Bronchial epithelial cell (primary cell): ENCODE measurements at regions not wholly inside any gene's neighbourhood (a gene's known extent, or its start where the extent isn't known, plus 50 kb on each side); places are given as distances from the start of the nearest gene placed in this dataset.

ENCODE experiments used
- DNase-seq: peaks from one replicate; pipeline ENCODE4 v3.0.0-alpha.2; 2010; ENCODE audit warnings: low read depth
- FAIRE-seq: peaks from 2 replicates; lab custom pipeline; 2011; peaks lifted over from hg19 to GRCh38; lab: Jason Lieb, UNC
- H3K27me3 ChIP-seq: 2 replicates; pipeline ENCODE4 v1.5.1; 2011; ENCODE audit warnings: low read length; ENCODE audit not compliant: control insufficient read depth, insufficient read depth
- H3K36me3 ChIP-seq: 2 replicates; pipeline ENCODE4 v1.5.1; 2011; ENCODE audit warnings: low read length; ENCODE audit not compliant: control insufficient read depth, insufficient read depth
- H3K4me3 ChIP-seq: 2 replicates; pipeline ENCODE4 v1.5.1; 2011; ENCODE audit warnings: mild to moderate bottlenecking, low read depth, low read length, control low read depth
- TF ChIP-seq, protein P1 (sequence below): IDR thresholded peaks from 2 replicates; pipeline ENCODE4 v1.5.1; 2011; ENCODE audit warnings: mild to moderate bottlenecking, moderate library complexity, low read length, control low read depth, inconsistent platforms; ENCODE audit not compliant: insufficient read depth, severe bottlenecking

DNA sequence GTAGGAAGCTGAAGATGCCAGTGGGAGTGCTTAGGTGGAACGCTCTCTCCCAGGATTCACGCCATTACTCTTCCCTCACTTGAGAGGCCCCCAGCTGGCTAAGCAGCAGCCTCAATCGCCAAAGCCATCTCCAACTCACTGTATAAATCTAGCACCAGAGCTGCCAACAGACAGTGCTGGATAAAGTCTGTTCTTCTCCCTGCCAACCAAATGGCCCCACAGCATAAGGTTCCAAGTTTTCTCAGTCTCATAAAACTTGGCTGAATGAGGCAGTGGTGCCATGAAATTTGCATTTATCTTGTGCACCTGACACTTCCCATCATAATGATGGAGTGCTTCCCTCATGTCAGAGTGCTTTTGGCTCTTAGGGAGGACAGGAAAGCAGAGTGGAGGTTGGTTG, 428.2 kb upstream of the ETAA1 start:
- Histone ChIP-seq H3K36me3 (no peaks in the 10 kb centered on the region), H3K27me3 (no peaks in the 10 kb centered on the region), H3K4me3 (no peak overlapping the region)
- DNase-seq (no peak), FAIRE-seq (no peak)
- TF ChIP-seq, protein P1, sequence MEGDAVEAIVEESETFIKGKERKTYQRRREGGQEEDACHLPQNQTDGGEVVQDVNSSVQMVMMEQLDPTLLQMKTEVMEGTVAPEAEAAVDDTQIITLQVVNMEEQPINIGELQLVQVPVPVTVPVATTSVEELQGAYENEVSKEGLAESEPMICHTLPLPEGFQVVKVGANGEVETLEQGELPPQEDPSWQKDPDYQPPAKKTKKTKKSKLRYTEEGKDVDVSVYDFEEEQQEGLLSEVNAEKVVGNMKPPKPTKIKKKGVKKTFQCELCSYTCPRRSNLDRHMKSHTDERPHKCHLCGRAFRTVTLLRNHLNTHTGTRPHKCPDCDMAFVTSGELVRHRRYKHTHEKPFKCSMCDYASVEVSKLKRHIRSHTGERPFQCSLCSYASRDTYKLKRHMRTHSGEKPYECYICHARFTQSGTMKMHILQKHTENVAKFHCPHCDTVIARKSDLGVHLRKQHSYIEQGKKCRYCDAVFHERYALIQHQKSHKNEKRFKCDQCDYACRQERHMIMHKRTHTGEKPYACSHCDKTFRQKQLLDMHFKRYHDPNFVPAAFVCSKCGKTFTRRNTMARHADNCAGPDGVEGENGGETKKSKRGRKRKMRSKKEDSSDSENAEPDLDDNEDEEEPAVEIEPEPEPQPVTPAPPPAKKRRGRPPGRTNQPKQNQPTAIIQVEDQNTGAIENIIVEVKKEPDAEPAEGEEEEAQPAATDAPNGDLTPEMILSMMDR = no peak

DNA sequence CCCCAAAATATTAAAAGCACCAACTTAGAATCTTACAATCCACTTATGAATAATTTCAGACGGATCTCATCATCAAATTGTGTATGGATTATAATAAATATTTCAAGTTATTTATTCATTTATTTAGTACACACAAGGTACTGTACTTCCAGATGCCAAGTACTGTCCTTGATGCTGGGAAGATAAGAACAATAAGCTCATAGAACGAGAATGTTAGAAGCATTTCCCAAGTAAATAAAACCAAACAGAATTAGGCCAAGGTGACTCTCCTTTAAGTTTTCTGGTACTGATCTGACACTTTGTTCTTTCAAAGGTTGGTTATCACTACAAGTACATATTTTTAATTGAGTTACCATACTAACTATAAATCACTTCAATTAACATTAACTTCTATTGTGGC, 416.1 kb upstream of the ETAA1 start:
- FAIRE-seq (no peak), DNase-seq (no peak)
- no peak overlapping the region for H3K4me3 ChIP-seq
- TF ChIP-seq, protein P1 = no peak
- H3K36me3 ChIP-seq = no peaks in the 10 kb centered on the region
- H3K27me3 ChIP-seq = no peaks in the 10 kb centered on the region

DNA sequence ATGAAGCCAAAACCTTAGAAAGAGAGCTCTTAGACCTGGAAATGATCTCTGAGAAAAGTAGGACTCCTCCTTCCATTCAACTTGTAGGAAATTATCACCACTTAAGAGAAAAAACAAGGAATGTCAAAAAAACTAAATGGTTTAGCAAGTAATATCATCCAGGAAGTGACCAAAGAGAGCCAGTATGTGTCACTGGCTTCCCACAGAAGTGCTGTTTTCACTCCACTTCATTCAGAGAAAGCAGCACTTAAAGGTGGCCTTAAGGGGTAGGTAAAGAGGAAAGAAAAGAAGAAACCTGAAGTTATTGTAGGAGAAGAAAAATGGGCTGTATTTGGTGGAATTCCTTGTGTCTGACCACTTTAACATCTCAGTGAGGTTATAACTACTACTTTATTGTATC, 414.4 kb upstream of the ETAA1 start:
- peak; percentile 84 for FAIRE-seq
- DNase-seq = no peak
- TF ChIP-seq, protein P1 = no peak
- H3K36me3 ChIP-seq = no peaks in the 10 kb centered on the region
- no peaks in the 10 kb centered on the region for H3K27me3 ChIP-seq
- no peak overlapping the region for H3K4me3 ChIP-seq

DNA sequence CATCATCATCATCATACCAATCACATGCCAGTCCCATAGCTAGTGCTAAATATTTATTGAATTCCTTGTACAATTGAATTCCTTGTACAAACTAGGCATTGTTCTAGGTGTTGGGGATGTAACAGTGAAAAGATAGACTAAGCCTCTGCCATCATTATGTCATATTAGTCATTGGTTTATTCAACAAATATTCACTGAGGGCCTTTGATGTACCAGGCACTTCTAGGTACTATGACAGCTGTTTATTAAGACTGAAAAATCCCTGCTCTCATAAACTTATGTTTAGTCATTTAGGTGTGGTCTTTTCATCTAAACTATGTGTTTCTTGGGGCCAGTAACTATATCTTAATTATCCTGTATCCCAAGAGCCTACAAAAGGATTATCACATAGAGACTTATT, 412.3 kb upstream of the ETAA1 start:
- DNase-seq (peak; percentile 27), FAIRE-seq (no peak)
- Histone ChIP-seq H3K27me3 (no peaks in the 10 kb centered on the region), H3K4me3 (no peak overlapping the region), H3K36me3 (no peaks in the 10 kb centered on the region)
- TF ChIP-seq, protein P1 = no peak

DNA sequence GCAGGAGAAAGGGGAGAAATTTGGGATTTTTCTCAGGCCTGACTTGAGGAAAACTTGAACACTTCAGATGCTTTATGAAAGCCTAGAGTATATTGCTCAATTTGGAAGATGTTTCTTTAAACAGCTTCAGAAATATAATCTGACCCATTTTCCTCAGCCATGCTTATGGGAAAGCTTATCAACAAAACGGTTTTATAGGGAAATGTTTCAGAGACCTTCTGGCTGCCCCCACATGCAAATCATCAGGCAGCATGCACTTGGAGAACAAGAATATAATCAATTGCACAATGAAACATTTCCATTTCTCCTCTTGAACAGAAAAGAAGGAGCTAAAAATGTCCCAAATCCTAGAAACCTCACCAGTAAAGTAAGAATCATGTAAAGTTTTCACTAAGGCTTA, 411.2 kb upstream of the ETAA1 start:
- H3K36me3 ChIP-seq = no peaks in the 10 kb centered on the region
- no peak for FAIRE-seq
- no peak for DNase-seq
- TF ChIP-seq, protein P1 = no peak
- no peaks in the 10 kb centered on the region for H3K27me3 ChIP-seq
- H3K4me3 ChIP-seq = no peak overlapping the region

DNA sequence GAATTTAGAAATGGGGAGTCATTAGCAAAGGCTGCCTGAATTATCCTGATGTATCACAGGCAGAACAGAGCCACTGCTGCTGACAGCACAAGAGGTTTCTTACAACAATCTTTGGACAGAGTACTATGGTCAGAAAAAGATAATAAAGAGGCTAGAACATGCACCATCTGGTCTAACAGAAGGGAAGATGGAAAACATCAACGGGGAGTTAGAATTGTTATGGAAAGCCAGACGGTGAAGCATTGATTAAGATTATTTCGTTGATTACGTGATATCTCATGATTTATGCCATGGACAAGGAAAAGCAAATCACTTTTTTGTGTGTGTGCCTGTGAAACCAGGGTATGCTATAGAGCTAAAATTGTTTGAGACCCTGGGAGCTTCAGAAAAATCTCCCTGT, 409.4 kb upstream of the ETAA1 start:
- no peak for DNase-seq
- TF ChIP-seq, protein P1 = no peak
- no peak for FAIRE-seq
- Histone ChIP-seq H3K27me3 (no peaks in the 10 kb centered on the region), H3K4me3 (no peak overlapping the region), H3K36me3 (no peaks in the 10 kb centered on the region)
